IMR-90 (cell line): ENCODE measurements at regions not wholly inside any gene's neighbourhood (a gene's known extent, or its start where the extent isn't known, plus 50 kb on each side); places are given as distances from the start of the nearest gene placed in this dataset.

Experiments used
- BHLHE40 ChIP-seq: fragments of 150-350 bp; IDR thresholded peaks from 2 replicates; pipeline ENCODE4 v1.6.1; 2016; ENCODE audit warnings: mild to moderate bottlenecking, low read depth, low read length
- CEBPB ChIP-seq: IDR thresholded peaks from 2 replicates; pipeline ENCODE4 v1.6.1; 2012; ENCODE audit warnings: low read depth, low read length, improper control_type of control experiment
- MAFK ChIP-seq: IDR thresholded peaks from 2 replicates; pipeline ENCODE4 v1.6.1; 2012; ENCODE audit warnings: low read depth, low read length, improper control_type of control experiment
- NFE2L2 ChIP-seq: fragments of 150-350 bp; IDR thresholded peaks from 2 replicates; pipeline ENCODE4 v1.6.1; 2016; ENCODE audit warnings: low read depth, mild to moderate bottlenecking, low read length
- POLR2A ChIP-seq: IDR thresholded peaks from 2 replicates; pipeline ENCODE4 v1.6.1; 2012; ENCODE audit warnings: mild to moderate bottlenecking, low read depth, low read length
- RAD21 ChIP-seq: IDR thresholded peaks from 2 replicates; pipeline ENCODE4 v1.6.1; 2012; ENCODE audit warnings: low read length, improper control_type of control experiment
- RCOR1 ChIP-seq: IDR thresholded peaks from 2 replicates; pipeline ENCODE4 v1.6.1; 2012; ENCODE audit warnings: mild to moderate bottlenecking, low read length, improper control_type of control experiment; ENCODE audit not compliant: insufficient replicate concordance
- RFX5 ChIP-seq: IDR thresholded peaks from 2 replicates; pipeline ENCODE4 v1.8.0; 2012; ENCODE audit warnings: low read depth, mild to moderate bottlenecking, low read length, moderate library complexity
- TF ChIP-seq, protein P1 (sequence below): conservative IDR thresholded peaks from 2 replicates; pipeline ENCODE4 v1.5.1; 2012; ENCODE audit warnings: mild to moderate bottlenecking, low read depth, low read length, improper control_type of control experiment

DNA sequence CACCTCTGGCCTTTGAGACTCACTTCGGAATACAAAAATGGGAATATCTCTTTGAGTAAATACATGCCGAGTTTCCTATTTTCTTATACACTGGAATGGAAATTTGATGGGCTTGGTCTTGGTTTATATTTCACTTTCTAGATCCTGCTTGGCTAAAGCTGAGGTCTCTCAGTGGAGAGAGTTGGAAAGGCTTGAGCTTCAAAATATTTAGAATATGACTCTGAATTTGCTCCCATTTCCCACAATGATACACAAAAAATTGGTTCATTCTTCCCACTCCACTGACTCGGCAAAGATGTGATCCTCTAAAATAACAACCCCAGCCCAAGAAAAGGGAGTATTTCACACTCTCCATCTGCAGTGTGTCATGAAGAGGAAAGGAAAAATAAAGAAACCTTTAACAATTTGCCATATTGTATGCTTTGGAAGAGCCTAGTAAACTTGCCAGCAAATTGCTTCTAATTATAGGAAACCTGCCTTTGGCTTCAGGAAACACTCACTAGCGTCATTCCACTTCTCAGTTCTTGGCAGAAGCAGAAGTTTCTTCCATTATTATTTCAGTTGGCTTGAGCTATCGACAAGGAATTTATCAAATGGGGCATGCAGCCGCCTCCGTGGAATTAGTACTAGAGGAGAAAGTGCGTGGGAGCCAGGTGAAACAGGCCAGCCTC, 302.9 kb downstream of the NSG2 start:
- TF ChIP-seq, protein P1, sequence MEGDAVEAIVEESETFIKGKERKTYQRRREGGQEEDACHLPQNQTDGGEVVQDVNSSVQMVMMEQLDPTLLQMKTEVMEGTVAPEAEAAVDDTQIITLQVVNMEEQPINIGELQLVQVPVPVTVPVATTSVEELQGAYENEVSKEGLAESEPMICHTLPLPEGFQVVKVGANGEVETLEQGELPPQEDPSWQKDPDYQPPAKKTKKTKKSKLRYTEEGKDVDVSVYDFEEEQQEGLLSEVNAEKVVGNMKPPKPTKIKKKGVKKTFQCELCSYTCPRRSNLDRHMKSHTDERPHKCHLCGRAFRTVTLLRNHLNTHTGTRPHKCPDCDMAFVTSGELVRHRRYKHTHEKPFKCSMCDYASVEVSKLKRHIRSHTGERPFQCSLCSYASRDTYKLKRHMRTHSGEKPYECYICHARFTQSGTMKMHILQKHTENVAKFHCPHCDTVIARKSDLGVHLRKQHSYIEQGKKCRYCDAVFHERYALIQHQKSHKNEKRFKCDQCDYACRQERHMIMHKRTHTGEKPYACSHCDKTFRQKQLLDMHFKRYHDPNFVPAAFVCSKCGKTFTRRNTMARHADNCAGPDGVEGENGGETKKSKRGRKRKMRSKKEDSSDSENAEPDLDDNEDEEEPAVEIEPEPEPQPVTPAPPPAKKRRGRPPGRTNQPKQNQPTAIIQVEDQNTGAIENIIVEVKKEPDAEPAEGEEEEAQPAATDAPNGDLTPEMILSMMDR: no peak
- no peak for TF ChIP-seq CEBPB
- no peak for TF ChIP-seq BHLHE40
- TF ChIP-seq MAFK: no peak
- TF ChIP-seq NFE2L2: no peak
- no peak for TF ChIP-seq POLR2A
- TF ChIP-seq RCOR1: no peak
- no peak for TF ChIP-seq RFX5
- no peak for TF ChIP-seq RAD21
